ENCODE measurements at regions not wholly inside any gene's neighbourhood (a gene's known extent, or its start where the extent isn't known, plus 50 kb on each side); places are given as distances from the start of the nearest gene placed in this dataset.

DNA sequence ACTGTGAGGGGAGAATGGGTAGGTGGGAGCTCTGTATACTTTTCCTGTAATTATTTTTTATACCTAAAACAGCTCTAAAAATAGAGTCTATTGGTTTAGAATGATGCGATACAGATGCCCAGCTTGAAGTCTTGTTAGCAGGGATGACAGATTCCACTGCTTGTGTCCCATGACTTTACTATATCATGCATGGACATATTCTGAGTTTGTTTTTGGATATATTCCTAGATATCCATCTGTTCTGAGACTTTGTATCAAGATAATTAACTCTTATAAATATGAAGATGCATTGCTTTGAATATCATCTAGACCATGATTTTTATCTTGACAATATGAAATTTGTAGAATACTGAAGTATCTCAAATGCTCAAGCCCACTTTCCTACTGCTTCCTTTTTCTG is 1058.1 kb downstream of the RAPGEF2 start:
- TF ChIP-seq, protein P1, sequence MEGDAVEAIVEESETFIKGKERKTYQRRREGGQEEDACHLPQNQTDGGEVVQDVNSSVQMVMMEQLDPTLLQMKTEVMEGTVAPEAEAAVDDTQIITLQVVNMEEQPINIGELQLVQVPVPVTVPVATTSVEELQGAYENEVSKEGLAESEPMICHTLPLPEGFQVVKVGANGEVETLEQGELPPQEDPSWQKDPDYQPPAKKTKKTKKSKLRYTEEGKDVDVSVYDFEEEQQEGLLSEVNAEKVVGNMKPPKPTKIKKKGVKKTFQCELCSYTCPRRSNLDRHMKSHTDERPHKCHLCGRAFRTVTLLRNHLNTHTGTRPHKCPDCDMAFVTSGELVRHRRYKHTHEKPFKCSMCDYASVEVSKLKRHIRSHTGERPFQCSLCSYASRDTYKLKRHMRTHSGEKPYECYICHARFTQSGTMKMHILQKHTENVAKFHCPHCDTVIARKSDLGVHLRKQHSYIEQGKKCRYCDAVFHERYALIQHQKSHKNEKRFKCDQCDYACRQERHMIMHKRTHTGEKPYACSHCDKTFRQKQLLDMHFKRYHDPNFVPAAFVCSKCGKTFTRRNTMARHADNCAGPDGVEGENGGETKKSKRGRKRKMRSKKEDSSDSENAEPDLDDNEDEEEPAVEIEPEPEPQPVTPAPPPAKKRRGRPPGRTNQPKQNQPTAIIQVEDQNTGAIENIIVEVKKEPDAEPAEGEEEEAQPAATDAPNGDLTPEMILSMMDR (IDR thresholded peaks at IDR 0.05) = no peak
- TF ChIP-seq POLR2AphosphoS5 (IDR thresholded peaks at IDR 0.05) = no peak
- no peak for TF ChIP-seq EP300 (IDR thresholded peaks at IDR 0.05)
- TF ChIP-seq POLR2A (IDR thresholded peaks at IDR 0.05) = no peak

Data from sigmoid colon (tissue), 4 donors.